SK-N-MC (cell line): ENCODE measurements at regions not wholly inside any gene's neighbourhood (a gene's known extent, or its start where the extent isn't known, plus 50 kb on each side); places are given as distances from the start of the nearest gene placed in this dataset.

Source experiments
- EZH2 ChIP-seq: fragments of 200-600 bp; sonication (generic); IDR thresholded peaks from one replicate; pipeline ENCODE4 v1.6.1; 2017; ENCODE audit warnings: antibody characterized with exemption
- FOXP2 ChIP-seq: optimal IDR thresholded peaks from 2 replicates; pipeline ENCODE3; 2011; ENCODE audit warnings: mild to moderate bottlenecking, moderate library complexity; ENCODE audit not compliant: insufficient read depth; ENCODE audit errors: extremely low read length, control extremely low read depth
- POLR2AphosphoS5 ChIP-seq: IDR thresholded peaks from 2 replicates; pipeline ENCODE4 v1.6.1; 2012; ENCODE audit warnings: mild to moderate bottlenecking, low read depth, low read length, borderline replicate concordance

DNA sequence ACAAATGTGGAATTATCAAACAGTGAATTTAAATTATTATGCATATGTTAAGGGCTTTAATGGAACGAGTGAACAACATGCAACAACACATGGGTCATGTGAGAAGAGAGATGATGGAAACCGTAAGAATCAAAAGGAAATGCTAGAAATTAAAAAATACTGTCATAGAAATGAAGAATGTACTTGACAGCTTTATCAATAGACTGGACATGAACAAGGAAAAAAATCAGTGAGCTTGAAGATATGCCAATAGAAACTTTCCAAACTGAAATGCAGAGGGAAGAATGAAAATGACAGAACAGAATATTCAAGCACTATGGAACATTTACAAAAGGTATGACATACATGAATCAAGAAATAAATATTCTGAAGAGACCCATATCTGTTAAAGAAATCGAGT lies 117.7 kb upstream of the KCNJ3 start:
- no peak for TF ChIP-seq EZH2
- no peak for TF ChIP-seq POLR2AphosphoS5
- TF ChIP-seq FOXP2 = no peak
